NCI-H82 treated with DMSO at 0.1 percent for 48 hours (cell line): ENCODE measurements at regions not wholly inside any gene's neighbourhood (a gene's known extent, or its start where the extent isn't known, plus 50 kb on each side); places are given as distances from the start of the nearest gene placed in this dataset.

Source experiments
- DNase-seq: peaks from one replicate; lab custom pipeline; 2025; ENCODE audit not compliant: unreplicated experiment; lab: John Stamatoyannopoulos, UW

GRCh38 chr14:26849514-26849913, 251.7 kb upstream of the NOVA1 start:
- no peak for DNase-seq

- DNase-seq, result no peak
Measured at GRCh38 chr14:26851793-26852192, 254.0 kb upstream of the NOVA1 start.

- no peak for DNase-seq
Measured at GRCh38 chr14:26855077-26855753, 257.4 kb upstream of the NOVA1 start.

- DNase-seq, result no peak
Measured at GRCh38 chr14:26856876-26857518, 259.2 kb upstream of the NOVA1 start.

GRCh38 chr14:26859483-26859882, 261.6 kb upstream of the NOVA1 start:
- DNase-seq, result no peak

- no peak for DNase-seq
Measured at GRCh38 chr14:26860111-26860510, 262.3 kb upstream of the NOVA1 start.

- DNase-seq, result no peak
Measured at GRCh38 chr14:26863736-26864135, 265.9 kb upstream of the NOVA1 start.

- DNase-seq, result no peak
Measured at GRCh38 chr14:26866721-26867120, 268.9 kb upstream of the NOVA1 start.

GRCh38 chr14:26867171-26867757, 269.4 kb upstream of the NOVA1 start:
- no peak for DNase-seq

GRCh38 chr14:26870096-26870495, 272.3 kb upstream of the NOVA1 start:
- DNase-seq, result no peak

GRCh38 chr14:26870722-26871617, 273.1 kb upstream of the NOVA1 start:
- no peak for DNase-seq

GRCh38 chr14:26872515-26873361, 274.9 kb upstream of the NOVA1 start:
- peak; percentile 63 for DNase-seq

GRCh38 chr14:26873362-26873960, 275.6 kb upstream of the NOVA1 start:
- no peak for DNase-seq

- no peak for DNase-seq
Measured at GRCh38 chr14:26887847-26888246, 290.0 kb upstream of the NOVA1 start.

GRCh38 chr14:26888592-26888991, 290.8 kb upstream of the NOVA1 start:
- no peak for DNase-seq

GRCh38 chr14:26896447-26896846, 298.6 kb upstream of the NOVA1 start:
- DNase-seq, result no peak

- DNase-seq, result no peak
Measured at GRCh38 chr14:26897196-26897595, 299.4 kb upstream of the NOVA1 start.

- DNase-seq, result no peak
Measured at GRCh38 chr14:26905229-26905628, 307.4 kb upstream of the NOVA1 start.

GRCh38 chr14:26913786-26914185, 316.0 kb upstream of the NOVA1 start:
- DNase-seq, result no peak

- DNase-seq, result peak; percentile 48
Measured at GRCh38 chr14:26917086-26917485, 319.3 kb upstream of the NOVA1 start.
